ENCODE measurements at regions not wholly inside any gene's neighbourhood (a gene's known extent, or its start where the extent isn't known, plus 50 kb on each side); places are given as distances from the start of the nearest gene placed in this dataset.

- in situ Hi-C loops (cut with MboI; ENCODE audit: low sequenced_read_pairs, unreplicated experiment) = no loop called here
- no peak for DNase-seq (ENCODE audit: low spot score)
- TF ChIP-seq CTCF (IDR thresholded peaks at IDR 0.05; ENCODE audit: borderline replicate concordance, control extremely low read depth, extremely low read depth, insufficient read depth, missing control alignments) = no peak
These were observed 59.0 kb upstream of the WSCD1 start for GRCh38 chr17:6011206-6011605.

GRCh38 chr17:6018788-6019187 lies 51.4 kb upstream of the WSCD1 start:
- no peak for TF ChIP-seq CTCF (IDR thresholded peaks at IDR 0.05; ENCODE audit: borderline replicate concordance, control extremely low read depth, extremely low read depth, insufficient read depth, missing control alignments)
- DNase-seq (ENCODE audit: low spot score) = no peak
- in situ Hi-C loops (cut with MboI; ENCODE audit: low sequenced_read_pairs, unreplicated experiment) = no loop called here

GRCh38 chr17:6019959-6020358 lies 50.2 kb upstream of the WSCD1 start:
- TF ChIP-seq CTCF (IDR thresholded peaks at IDR 0.05; ENCODE audit: borderline replicate concordance, control extremely low read depth, extremely low read depth, insufficient read depth, missing control alignments) = no peak
- in situ Hi-C loops (cut with MboI; ENCODE audit: low sequenced_read_pairs, unreplicated experiment) = no loop called here
- DNase-seq (ENCODE audit: low spot score) = no peak

GRCh38 chr17:6020376-6021010 lies 49.7 kb upstream of the WSCD1 start:
- TF ChIP-seq CTCF (IDR thresholded peaks at IDR 0.05; ENCODE audit: borderline replicate concordance, control extremely low read depth, extremely low read depth, insufficient read depth, missing control alignments) = no peak
- in situ Hi-C loops (cut with MboI; ENCODE audit: low sequenced_read_pairs, unreplicated experiment) = no loop called here
- no peak for DNase-seq (ENCODE audit: low spot score)
